GM18507 (cell line): ENCODE measurements at regions not wholly inside any gene's neighbourhood (a gene's known extent, or its start where the extent isn't known, plus 50 kb on each side); places are given as distances from the start of the nearest gene placed in this dataset.

Experiments
- DNase-seq: peaks from one replicate; pipeline ENCODE4 v3.0.0; 2011; ENCODE audit warnings: low read depth; ENCODE audit not compliant: insufficient read length; ENCODE audit errors: extremely low spot score
- FAIRE-seq: peaks from 2 replicates; lab custom pipeline; 2011; peaks lifted over from hg19 to GRCh38; lab: Jason Lieb, UNC

DNA sequence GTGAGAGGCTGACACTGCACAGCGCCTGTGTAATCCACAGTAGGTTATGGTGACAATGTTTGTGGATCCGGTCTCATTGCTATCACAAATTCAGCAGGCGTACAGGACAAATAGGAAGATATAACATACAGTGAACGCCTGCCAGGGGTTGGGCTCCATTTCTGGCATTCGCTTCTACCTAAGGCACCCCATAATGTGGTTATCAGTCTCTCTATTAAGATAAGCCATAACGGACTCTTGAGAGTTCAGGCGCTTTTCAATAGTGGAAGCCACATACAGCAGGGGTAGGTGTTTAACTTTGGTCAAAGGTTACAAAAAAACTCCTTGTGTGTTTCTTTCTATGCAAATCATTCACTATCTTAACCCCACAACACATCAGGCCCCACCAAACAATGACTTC, 72.8 kb downstream of the SIPA1L2 start:
- DNase-seq, result no peak
- FAIRE-seq, result no peak

DNA sequence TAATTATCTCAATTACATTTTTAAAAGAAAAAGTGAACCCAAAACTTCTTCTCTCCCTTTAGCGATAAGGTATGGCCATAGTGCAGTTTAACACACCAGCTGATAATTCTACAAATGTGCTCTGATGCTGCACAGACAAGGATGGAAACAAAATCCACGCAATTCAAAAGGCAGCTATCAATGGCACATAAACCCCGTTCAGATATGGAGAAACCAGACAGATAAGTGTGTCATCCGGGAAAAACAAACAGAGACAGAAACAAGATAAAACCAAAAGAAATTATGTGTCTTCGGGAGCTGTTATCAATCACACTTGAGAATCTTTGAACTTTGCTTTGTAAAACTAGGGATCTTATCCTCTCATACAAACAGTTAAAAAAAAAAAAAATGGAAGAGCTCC, 73.6 kb downstream of the SIPA1L2 start:
- DNase-seq (no peak), FAIRE-seq (no peak)

DNA sequence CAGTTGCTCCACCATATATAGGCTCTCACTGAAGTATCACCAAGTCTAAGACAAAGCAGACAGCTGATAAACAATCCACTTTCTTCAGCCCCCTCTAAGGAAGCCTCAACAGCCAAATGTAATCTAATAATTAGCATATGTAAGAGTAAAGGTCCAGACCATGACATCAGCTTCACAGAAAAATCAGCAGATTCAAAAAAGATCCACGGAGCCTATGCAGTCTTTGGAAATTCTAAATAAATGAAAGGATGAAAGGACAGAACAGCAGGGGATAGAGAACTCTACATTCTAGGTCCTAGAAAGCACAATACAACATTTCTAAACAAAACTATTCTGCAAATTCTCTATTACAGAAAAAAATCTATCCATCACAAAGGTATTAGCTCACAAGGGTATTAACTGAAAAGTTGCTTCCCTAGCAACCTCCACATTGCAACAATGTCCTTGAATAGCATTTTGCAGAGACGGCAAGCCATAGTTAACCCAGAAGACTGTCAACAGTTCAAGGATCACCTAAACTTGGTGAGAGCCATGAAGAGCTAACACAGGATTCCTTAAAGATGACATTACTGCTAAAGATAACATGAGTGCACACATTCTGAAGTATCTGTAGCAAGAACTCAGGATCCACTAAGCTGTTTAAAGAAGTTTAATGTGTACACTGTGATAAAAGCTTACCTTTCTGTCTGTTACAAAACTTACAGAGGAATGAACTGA, 74.3 kb downstream of the SIPA1L2 start:
- no peak for FAIRE-seq

DNA sequence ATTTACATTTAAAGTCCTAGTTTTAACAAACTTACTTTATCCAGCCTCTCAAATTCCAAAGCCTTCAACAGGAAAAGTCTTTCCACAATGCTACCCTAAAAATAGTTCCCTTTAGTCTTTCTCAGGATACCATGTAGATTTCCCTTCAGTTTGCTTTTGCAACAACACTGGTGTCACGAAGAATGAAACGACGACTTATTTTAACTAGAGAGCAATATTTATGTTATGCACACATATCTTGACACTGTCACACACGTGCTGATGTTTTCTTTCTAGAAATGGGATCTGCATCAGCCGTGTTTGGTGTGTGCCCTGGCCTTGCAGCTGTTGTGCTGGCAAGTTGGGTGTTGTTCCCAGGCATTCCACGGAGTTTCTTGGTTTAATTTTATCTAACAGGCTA, 75.5 kb downstream of the SIPA1L2 start:
- DNase-seq (no peak), FAIRE-seq (no peak)

More for the DNA sequence above, 74.3 kb downstream of the SIPA1L2 start:
- no peak for DNase-seq

DNA sequence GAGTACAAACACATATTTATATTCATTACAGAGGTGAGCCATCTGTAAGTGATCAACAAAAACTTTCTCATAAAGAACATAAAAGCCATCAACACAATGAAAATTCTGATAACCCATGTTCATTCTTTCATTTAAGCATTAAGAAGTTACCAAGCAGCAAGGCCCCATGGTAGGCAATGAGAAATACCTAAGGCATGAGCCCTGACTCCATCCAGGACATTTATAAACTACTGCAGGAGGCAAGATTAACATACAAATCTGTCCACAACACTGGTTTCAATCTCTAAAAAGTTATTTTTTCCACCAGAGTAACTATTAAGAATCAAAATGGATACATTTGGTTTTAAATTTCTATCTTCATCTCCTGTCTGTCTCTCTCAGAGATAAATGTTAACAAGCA, 76.1 kb downstream of the SIPA1L2 start:
- no peak for FAIRE-seq
- DNase-seq, result no peak

DNA sequence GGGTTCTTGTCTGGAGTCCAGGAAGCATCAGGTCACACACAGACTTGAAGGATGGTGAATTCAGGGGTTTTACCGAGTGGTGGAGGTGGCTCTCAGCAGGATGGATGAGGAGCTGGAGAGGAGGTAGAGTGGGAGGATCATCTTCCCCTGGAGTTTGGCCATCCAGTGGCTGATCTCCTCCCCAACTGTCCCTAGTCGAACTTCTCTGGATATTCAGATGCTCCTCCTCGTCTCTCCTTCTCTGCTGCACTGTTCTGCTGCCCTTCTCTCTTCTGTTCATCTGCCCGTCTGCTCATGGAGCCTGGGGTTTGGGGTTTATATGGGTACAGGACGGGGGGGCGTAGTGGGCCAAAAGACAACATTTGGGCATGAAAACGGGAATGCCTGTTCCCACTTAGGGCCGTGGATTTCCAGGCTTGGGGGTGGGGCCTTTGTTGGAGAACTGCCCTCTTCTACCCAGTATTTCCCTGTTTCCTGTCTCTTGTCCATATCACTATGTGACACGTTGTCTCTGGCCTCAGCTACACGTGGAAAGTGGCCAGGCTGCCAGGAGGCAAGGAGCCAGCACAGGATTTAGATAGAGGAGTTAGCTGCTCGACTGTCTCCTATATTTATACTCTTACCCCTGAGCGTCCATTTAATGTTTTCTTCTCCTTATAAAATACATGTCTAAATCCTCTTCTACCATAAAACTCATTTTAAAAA, 76.7 kb downstream of the SIPA1L2 start:
- DNase-seq, result no peak
- FAIRE-seq, result no peak

DNA sequence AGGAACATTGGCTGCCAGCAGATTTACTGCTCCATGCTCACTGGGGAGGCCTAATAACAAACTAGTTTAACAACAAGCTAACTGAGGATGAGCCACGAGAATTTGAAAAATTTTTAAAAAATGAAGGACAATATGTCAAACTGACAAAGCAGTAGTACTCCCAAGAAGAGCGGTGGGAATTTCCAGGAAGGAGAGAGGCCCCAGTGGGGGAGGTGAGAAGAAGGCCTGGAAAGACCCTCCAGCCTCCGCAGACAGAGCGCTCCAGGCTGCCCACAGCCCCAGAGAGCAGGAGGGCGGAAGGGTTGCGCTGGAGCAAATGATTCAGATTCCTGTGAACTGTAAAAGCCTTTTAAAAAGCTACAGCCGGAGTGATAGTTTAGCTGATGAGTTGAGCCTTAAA, 78.5 kb downstream of the SIPA1L2 start:
- FAIRE-seq (no peak), DNase-seq (no peak)

DNA sequence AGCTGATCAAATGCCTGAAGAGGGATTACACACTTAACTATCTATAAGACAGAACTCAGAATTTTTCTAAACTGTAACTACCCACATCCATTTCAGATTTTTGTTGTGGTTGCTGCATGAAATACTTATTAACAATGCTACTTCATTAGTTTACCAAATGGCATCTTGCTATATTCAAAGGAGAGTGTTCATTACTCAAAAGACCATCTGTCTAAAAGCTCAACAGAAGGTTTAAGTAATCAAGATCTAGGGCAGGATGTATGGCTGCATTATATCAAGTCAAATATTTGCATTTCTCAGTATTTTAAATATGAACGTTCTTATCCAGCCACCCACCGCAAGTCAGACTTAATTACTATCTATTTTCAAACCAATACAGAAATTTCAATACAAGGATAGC, 79.9 kb downstream of the SIPA1L2 start:
- DNase-seq, result no peak
- no peak for FAIRE-seq

DNA sequence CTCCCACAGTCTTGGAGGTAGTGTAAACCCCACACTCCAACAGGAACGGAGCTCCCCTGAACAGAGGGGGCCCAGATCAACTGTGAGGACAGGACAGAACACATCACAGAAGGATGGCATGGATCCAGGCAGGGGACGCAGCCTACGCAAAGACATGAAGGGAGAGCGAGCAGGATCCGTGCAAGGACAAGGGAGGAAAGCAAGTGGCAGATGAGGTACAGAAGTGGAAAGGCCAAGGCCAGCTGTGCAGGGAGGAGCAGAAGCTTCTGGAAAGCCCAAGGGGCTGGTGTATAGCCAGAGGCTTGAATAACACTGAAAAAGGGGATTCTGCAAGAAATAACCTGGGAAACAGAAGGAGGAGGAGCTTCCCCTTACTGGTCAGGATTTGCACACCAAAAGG, 81.2 kb downstream of the SIPA1L2 start:
- FAIRE-seq (no peak), DNase-seq (no peak)

DNA sequence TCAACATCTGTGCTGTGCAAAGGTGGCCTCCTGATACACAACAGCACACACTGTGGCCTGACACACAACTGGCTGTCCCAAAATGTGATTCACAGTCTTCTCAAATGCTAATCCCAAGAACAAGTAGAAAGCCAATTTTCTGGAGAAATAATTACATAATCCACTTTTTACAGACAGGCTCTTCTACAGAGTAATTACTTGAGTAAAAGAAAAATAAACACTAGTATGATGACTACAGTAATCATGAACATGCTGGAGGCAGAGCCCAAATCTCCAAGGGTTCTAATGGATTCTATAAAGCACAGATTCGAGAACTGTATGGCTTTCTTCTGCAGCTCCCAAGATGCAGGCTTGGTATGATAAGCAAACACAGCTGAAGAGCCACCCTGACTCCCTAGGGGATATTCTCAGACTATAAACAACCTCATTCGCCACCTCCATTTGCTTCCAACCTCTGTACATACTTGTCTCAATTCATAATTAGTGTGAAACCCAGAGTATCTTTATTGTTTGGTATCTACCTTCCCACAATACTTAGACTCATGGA, 81.9 kb downstream of the SIPA1L2 start:
- FAIRE-seq, result no peak
- DNase-seq, result no peak

DNA sequence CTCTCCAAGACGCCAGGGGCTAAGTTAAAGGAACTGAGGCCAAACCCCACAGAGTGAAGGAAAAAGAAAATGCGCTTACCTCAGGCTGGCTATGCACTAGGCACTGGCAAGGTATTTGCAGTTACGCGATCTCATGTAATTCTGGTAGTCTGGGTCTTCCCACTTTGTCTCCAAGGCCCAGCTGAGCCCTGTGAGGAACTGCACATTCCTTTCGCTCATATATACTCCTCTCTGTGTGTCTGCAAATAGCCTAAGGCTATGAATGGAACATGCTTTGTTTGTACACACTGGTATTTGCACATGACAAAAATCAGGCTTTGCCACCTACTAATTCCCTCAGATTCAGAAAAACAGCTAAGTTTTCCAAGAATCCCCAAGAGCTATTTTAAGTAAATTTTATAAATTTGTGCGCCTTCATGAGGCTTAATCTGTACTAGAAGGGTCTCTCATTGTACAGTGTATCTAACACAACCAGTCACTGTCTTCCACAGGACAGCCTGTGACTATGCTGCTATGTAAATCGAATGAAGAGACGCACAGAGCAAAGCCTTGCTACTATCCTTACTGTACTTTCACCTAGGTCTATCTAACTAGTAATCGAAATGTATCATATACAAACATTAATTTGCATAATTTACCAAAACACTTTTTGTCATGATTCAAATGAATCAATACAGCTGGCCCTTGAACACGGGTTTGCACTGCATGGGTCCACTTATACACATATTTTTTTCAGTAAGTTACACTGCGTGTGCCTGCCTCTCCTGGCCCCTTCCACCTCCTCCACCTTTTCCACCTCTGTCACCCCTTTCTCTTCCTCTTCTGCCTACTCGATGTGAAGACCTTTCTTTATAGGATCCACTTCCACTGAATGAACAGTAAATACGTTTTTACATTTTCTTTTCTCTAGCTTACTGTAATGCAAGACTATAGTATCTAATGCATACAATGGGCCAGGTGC, 87.0 kb downstream of the SIPA1L2 start:
- no peak for DNase-seq
- FAIRE-seq, result no peak

DNA sequence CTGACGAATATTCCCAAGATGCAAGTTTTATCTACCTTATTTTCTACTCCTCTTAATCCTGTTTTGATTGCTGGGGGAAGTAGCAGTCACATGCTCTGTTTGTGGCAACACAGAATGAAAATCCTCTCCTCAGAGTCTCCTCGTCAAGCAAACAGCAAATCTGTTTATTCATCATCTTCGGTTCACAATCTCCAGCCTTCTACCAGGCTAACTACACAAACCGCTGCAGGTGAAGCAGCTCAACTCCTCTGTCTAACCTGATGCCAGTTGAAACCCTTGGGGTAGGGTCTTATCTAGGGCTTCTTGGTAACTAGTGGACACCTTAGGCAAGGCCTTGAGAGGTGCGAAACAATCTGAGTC, 91.0 kb downstream of the SIPA1L2 start:
- DNase-seq (no peak), FAIRE-seq (no peak)

DNA sequence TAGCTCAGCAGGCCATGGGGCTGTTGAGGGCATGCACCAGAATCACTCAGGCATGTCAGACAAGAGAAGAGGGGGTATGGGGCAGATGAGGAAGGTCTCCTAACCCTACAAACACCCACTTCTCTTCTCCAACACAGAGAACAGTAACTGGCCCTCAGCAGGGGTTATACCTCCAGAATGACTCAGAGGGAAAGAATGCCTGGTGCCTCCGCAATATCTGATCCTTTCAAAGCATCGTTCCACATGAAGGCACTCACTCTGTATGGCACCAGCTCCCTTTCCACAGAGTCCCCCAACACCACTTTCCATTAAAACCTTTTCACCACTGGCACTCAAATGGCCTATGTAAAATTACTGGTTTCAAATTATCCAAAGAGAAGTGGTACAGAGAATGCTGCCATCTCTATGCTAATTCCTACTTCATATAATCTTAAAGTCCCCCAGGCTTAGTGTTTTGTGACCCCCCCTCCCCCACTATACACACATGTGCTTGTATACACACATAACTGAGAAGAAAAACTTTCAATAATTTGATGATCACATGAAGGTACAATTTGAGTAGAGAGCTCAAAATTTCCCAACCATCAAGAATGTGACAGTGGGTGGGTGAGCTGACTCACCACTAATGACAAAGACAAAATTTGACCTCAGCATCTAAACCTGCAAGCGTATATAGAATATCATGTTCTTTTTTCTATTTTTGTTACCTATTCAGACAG, 91.5 kb downstream of the SIPA1L2 start:
- FAIRE-seq, result no peak
- DNase-seq, result no peak

DNA sequence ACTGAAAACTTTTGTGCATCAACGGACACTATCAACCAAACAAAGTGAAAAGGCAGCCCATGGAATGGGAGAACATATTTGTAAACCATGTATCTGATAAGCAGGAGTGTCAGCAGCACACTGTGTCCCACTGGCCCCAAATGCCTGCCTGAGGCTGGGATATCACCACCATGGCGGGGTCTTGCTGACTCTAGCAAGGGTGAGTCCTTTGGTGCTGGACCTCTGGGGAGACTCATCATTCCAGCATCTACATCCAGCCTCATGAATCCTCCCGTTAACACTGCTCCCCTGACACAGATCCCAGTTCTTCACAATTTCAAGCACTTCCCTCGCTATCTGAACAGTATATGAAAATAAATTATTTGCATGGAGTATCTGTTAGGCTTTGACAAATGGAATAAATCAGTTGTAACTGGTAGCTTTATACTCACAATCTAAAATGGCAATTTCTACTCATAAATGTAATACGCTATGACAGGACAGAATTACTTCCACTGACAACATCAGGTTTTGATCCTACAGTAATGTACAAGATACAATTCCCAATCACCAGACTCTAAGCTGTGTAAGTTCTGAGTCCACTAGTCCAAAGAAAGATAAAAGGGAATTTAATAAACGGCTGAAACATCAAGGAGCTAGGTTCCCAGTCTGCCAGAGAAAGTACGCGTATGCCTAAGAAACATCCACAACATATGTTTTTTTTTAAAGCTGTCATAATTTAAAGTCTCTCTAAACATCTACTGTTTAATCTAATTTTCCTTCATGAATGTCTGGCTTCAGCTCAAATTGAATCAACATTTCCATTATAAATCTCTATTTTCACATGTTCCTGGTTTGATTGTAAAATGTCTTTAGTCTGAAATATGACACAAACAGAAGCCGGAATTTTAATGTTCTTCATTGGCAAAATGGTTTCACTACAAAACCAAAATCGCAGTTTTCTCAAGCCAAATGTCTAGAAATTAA, 95.1 kb downstream of the SIPA1L2 start:
- DNase-seq (no peak), FAIRE-seq (no peak)

DNA sequence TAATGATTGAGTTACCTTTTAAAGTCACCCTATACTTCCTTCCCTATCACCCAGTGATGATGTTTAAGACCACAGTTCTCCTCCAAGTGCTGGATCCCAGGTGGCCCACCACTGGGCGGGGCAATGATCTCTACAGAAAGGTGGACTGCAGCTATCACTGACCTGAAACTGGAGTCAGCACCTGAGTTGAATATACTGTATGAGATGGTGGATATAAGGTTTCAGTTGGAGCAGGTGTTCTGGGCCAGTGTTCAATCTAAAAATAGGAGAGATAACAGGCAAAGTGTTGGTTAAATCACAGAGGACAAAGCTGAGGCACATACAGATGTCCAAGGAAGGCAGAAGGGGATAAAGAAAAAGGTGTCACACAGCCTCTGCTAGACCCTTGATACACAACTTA, 96.6 kb downstream of the SIPA1L2 start:
- FAIRE-seq (no peak), DNase-seq (no peak)

DNA sequence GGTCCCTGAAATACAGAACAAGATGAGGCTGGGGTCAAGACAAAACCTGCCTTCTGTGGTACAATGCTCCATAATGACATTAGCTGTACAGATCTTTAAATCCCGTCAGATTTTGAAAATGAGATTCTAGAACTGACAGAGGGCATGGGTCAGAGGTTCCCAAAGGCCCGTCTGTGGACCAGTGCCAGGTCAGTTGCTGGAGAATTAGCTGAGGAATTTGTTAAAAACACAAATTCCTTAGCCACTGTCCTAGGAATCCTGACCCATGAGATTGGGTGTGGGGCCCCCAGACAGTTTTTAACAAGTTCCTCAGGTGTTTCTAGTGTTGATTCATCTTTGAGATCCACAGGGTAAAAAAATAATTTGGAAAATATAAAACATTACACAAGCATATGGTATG, 97.0 kb downstream of the SIPA1L2 start:
- DNase-seq (no peak), FAIRE-seq (no peak)

DNA sequence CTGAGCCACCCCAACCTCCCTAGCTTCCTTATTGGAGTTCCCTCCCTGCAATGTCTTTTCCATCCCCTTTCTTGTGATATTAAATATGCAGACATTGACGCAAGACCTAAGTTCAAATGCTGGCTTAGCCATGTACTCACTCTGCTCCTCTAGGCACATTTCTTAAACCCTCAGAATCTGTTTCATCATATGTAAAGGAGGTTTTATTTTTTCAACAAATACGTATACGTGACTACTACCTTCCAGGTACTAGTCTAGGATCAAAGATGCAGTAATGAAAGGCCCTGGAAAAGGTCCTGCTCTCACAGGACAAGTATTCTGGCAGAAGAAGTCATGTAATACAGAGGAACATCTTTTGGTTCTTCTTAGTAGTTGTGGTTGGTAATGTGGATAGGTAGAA, 98.6 kb downstream of the SIPA1L2 start:
- DNase-seq (no peak), FAIRE-seq (no peak)

DNA sequence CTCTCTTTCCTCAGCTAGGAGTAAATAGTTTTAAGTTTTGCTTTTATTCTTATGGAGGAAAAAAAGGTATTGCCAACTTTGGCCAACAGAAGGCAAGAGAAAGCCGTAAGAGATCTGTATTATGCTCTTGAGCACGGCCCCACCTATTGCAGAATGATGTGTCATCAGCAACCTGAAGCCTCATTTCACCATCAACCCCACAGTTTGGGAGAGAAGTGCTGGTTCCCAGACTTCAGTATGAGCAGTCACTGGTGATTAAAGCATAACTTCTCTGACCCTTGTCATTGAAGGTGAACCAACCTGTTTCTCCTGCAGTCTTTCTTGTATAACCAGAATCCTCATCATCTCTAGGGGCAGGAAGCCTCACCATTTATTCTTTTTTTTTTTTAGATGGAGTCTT, 100.2 kb downstream of the SIPA1L2 start:
- FAIRE-seq, result no peak
- no peak for DNase-seq
